ENCODE measurements at regions not wholly inside any gene's neighbourhood (a gene's known extent, or its start where the extent isn't known, plus 50 kb on each side); places are given as distances from the start of the nearest gene placed in this dataset.

DNA sequence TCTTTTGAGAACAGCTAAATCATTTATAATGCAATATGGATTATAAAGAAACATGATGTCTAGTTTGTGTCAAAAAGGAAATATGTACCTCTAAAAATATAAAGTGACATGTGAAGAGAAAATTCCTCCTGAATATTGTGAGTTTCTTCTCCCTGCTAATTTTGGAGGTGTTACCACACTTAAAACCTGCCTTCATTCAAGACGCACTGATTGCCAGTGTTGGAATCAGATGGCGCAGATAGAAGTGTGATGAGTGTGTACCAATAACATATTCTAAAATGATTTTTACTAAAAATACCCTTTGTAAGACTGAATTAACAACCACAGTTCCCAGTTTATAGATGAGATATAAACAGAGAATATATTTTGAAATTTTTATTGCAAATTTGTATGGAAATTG, 681.8 kb upstream of the LRATD1 start:
- no peaks in the 10 kb centered on the region for H3K9me1 ChIP-seq (ENCODE audit: control insufficient read depth, extremely low read depth, insufficient read depth, low read length)
- no peak for FAIRE-seq
- H3K27ac ChIP-seq (ENCODE audit: control insufficient read depth, insufficient read depth, low read length), result no peak overlapping the region
- no peaks in the 10 kb centered on the region for H4K20me1 ChIP-seq (ENCODE audit: control insufficient read depth, extremely low read depth, insufficient read depth, low read length)
- no peak overlapping the region for H3K9ac ChIP-seq (ENCODE audit: control insufficient read depth, extremely low read depth, insufficient read depth, low read length)
- H3K4me1 ChIP-seq (ENCODE audit: control insufficient read depth, extremely low read depth, insufficient read depth, low read length), result no peaks in the 10 kb centered on the region
- no peak overlapping the region for H3K4me2 ChIP-seq (ENCODE audit: control insufficient read depth, extremely low read depth, insufficient read depth, low read depth, low read length)
- H3K36me3 ChIP-seq (ENCODE audit: control insufficient read depth in 2 of 2, extremely low read depth in 1 of 2, insufficient read depth in 2 of 2, low read length in 2 of 2), result no peaks in the 10 kb centered on the region
- TF ChIP-seq EZH2 (IDR thresholded peaks at IDR 0.05; ENCODE audit: low read length) (no peak), CTCF (optimal IDR thresholded peaks at IDR 0.05 in 1 of 3, IDR thresholded peaks at IDR 0.05 in 1 of 3, conservative IDR thresholded peaks at IDR 0.05 in 1 of 3; ENCODE audit: extremely low read depth in 1 of 3, insufficient read depth in 2 of 3, low read length in 3 of 3) (no peak)
- H3K79me2 ChIP-seq (ENCODE audit: control insufficient read depth, insufficient read depth, low read length), result no peaks in the 10 kb centered on the region
- H2AFZ ChIP-seq (ENCODE audit: control insufficient read depth, low read length), result no peak overlapping the region
- no peaks in the 10 kb centered on the region for H3K27me3 ChIP-seq (ENCODE audit: control insufficient read depth, extremely low read depth, insufficient read depth, low read length)
- DNase-seq (ENCODE audit: low read depth, low spot score), result no peak
- dilution Hi-C loops (cut with MboI; ENCODE audit: extremely low pct_ligation_motif_present, low sequenced_read_pairs), result no loop called here
- H3K9me3 ChIP-seq (ENCODE audit: control insufficient read depth, low read depth, low read length), result no peaks in the 10 kb centered on the region
- H3K4me3 ChIP-seq (ENCODE audit: control insufficient read depth in 2 of 3, extremely low read depth in 1 of 3, insufficient read depth in 2 of 3, low read depth in 1 of 3, low read length in 3 of 3), result no peak overlapping the region

GRCh38 chr2:13968811-13969210, 663.7 kb upstream of the LRATD1 start:
- H3K27me3 ChIP-seq (ENCODE audit: control insufficient read depth, extremely low read depth, insufficient read depth, low read length), result no peaks in the 10 kb centered on the region
- DNase-seq (ENCODE audit: low read depth, low spot score), result no peak
- FAIRE-seq, result no peak
- no peaks in the 10 kb centered on the region for H3K4me1 ChIP-seq (ENCODE audit: control insufficient read depth, extremely low read depth, insufficient read depth, low read length)
- H3K4me3 ChIP-seq (ENCODE audit: control insufficient read depth in 2 of 3, extremely low read depth in 1 of 3, insufficient read depth in 2 of 3, low read depth in 1 of 3, low read length in 3 of 3), result no peak overlapping the region
- H3K9ac ChIP-seq (ENCODE audit: control insufficient read depth, extremely low read depth, insufficient read depth, low read length), result no peak overlapping the region
- H3K79me2 ChIP-seq (ENCODE audit: control insufficient read depth, insufficient read depth, low read length), result no peaks in the 10 kb centered on the region
- H3K27ac ChIP-seq (ENCODE audit: control insufficient read depth, insufficient read depth, low read length), result no peak overlapping the region
- H4K20me1 ChIP-seq (ENCODE audit: control insufficient read depth, extremely low read depth, insufficient read depth, low read length), result no peaks in the 10 kb centered on the region
- no peaks in the 10 kb centered on the region for H3K9me1 ChIP-seq (ENCODE audit: control insufficient read depth, extremely low read depth, insufficient read depth, low read length)
- H3K36me3 ChIP-seq (ENCODE audit: control insufficient read depth in 2 of 2, extremely low read depth in 1 of 2, insufficient read depth in 2 of 2, low read length in 2 of 2), result no peaks in the 10 kb centered on the region
- no peak overlapping the region for H3K4me2 ChIP-seq (ENCODE audit: control insufficient read depth, extremely low read depth, insufficient read depth, low read depth, low read length)
- no peaks in the 10 kb centered on the region for H3K9me3 ChIP-seq (ENCODE audit: control insufficient read depth, low read depth, low read length)
- TF ChIP-seq EZH2 (IDR thresholded peaks at IDR 0.05; ENCODE audit: low read length), result no peak
- no peak for TF ChIP-seq CTCF (optimal IDR thresholded peaks at IDR 0.05 in 1 of 3, IDR thresholded peaks at IDR 0.05 in 1 of 3, conservative IDR thresholded peaks at IDR 0.05 in 1 of 3; ENCODE audit: extremely low read depth in 1 of 3, insufficient read depth in 2 of 3, low read length in 3 of 3)
- dilution Hi-C loops (cut with MboI; ENCODE audit: extremely low pct_ligation_motif_present, low sequenced_read_pairs), result no loop called here
- no peak overlapping the region for H2AFZ ChIP-seq (ENCODE audit: control insufficient read depth, low read length)
